IMR-90 (cell line): ENCODE measurements at regions not wholly inside any gene's neighbourhood (a gene's known extent, or its start where the extent isn't known, plus 50 kb on each side); places are given as distances from the start of the nearest gene placed in this dataset.

ENCODE experiments used
- ATAC-seq: fragments of 200-7000 bp; cut with Tn5 transposase; 2 replicates; pipeline ENCODE4 v1.9.1; 2020; ENCODE audit warnings: low read depth, mild to moderate bottlenecking, moderate library complexity
- BruUV-seq: library from RNA; stranded (reverse); fragments of 400-500 nt; replicated peaks from 2 replicates; lab custom pipeline; 2021; lab: Mats Ljungman, UMichigan
- CTCF ChIA-PET: fragments of 300-600 bp; formaldehyde crosslinking; extraction: SDS; loops from one replicate; lab custom pipeline; 2021; ENCODE audit warnings: antibody characterized with exemption; lab: Yijun Ruan, JAX
- POLR2A ChIA-PET: fragments of 300-600 bp; sonication (Branson Sonifier 250); formaldehyde crosslinking; loops from one replicate; lab custom pipeline; 2022; ENCODE audit warnings: antibody characterized with exemption; ENCODE audit not compliant: unreplicated experiment; lab: Charles Lee
- DNase-seq: peaks from one replicate; pipeline ENCODE4 v3.0.0; 2013
- H2AFZ ChIP-seq: replicated peaks from 2 replicates; pipeline ENCODE3; 2013; ENCODE audit warnings: low read length, mild to moderate bottlenecking; ENCODE audit not compliant: poor library complexity
- H2AK5ac ChIP-seq: 2 replicates; pipeline ENCODE4 v1.6.1; 2013; ENCODE audit warnings: low read depth, low read length, inconsistent platforms
- H2AK9ac ChIP-seq: replicated peaks from 2 replicates; pipeline ENCODE3; 2013; ENCODE audit warnings: mild to moderate bottlenecking, low read depth, low read length, moderate library complexity; ENCODE audit not compliant: poor library complexity
- H2BK120ac ChIP-seq: 2 replicates; pipeline ENCODE4 v1.6.1; 2013; ENCODE audit warnings: low read depth, low read length, inconsistent platforms
- H2BK15ac ChIP-seq: 3 replicates; pipeline ENCODE4 v1.6.1; 2013; ENCODE audit warnings: low read depth, low read length, inconsistent platforms
- H2BK20ac ChIP-seq: 2 replicates; pipeline ENCODE4 v1.6.1; 2013; ENCODE audit warnings: low read depth, mild to moderate bottlenecking, inconsistent platforms, low read length, moderate library complexity
- H2BK5ac ChIP-seq: 2 replicates; pipeline ENCODE4 v1.6.1; 2013; ENCODE audit warnings: mild to moderate bottlenecking, low read depth, low read length, inconsistent platforms; ENCODE audit not compliant: poor library complexity, severe bottlenecking
- H3K14ac ChIP-seq: replicated peaks from 2 replicates; pipeline ENCODE4 v1.6.1; 2013; ENCODE audit warnings: low read depth, low read length, inconsistent platforms
- H3K18ac ChIP-seq: 2 replicates; pipeline ENCODE4 v1.6.1; 2013; ENCODE audit warnings: low read depth, low read length, control low read depth
- H3K23ac ChIP-seq: 2 replicates; pipeline ENCODE4 v1.6.1; 2013; ENCODE audit warnings: low read depth, low read length, inconsistent platforms
- H3K27ac ChIP-seq: 2 replicates; pipeline ENCODE4 v1.5.1; 2013; ENCODE audit warnings: mild to moderate bottlenecking, control low read depth, low read length; ENCODE audit not compliant: insufficient read depth
- H3K27me3 ChIP-seq: 2 replicates; pipeline ENCODE4 v1.6.1; 2013; ENCODE audit warnings: low read length; ENCODE audit not compliant: control insufficient read depth, insufficient read depth
- H3K36me3 ChIP-seq: 2 replicates; pipeline ENCODE4 v1.6.1; 2013; ENCODE audit warnings: low read length, mixed read lengths; ENCODE audit not compliant: control insufficient read depth, insufficient read depth
- H3K4ac ChIP-seq: 2 replicates; pipeline ENCODE4 v1.6.1; 2013; ENCODE audit warnings: low read depth, low read length, inconsistent platforms
- H3K4me1 ChIP-seq: 2 replicates; pipeline ENCODE4 v1.6.1; 2013; ENCODE audit warnings: low read length, mixed read lengths; ENCODE audit not compliant: control insufficient read depth, insufficient read depth
- H3K4me2 ChIP-seq: 2 replicates; pipeline ENCODE4 v1.6.1; 2013; ENCODE audit warnings: low read depth, mild to moderate bottlenecking, control low read depth, low read length, moderate library complexity
- H3K4me3 ChIP-seq: 2 replicates; pipeline ENCODE4 v1.5.1; 2013; ENCODE audit warnings: low read depth, mild to moderate bottlenecking, control low read depth, low read length, moderate library complexity; ENCODE audit not compliant: insufficient read depth
- H3K56ac ChIP-seq: 2 replicates; pipeline ENCODE4 v1.6.1; 2013; ENCODE audit warnings: low read length, inconsistent platforms; ENCODE audit not compliant: insufficient read depth; ENCODE audit errors: extremely low read depth
- H3K79me1 ChIP-seq, 2 experiments: 2 replicates each; pipeline ENCODE4 v1.6.1; 2013; ENCODE audit warnings: low read length in 2 of 2, inconsistent platforms in 1 of 2, low read depth in 1 of 2
- H3K9ac ChIP-seq: 2 replicates; pipeline ENCODE4 v1.6.1; 2013; ENCODE audit warnings: low read depth, low read length, control low read depth
- H3K9me1 ChIP-seq: 2 replicates; pipeline ENCODE4 v1.6.1; 2013; ENCODE audit warnings: low read length, inconsistent platforms; ENCODE audit not compliant: insufficient read depth
- H3K9me3 ChIP-seq: 2 replicates; pipeline ENCODE4 v1.6.1; 2013; ENCODE audit warnings: low read length; ENCODE audit not compliant: control insufficient read depth, insufficient read depth
- H4K20me1 ChIP-seq: 2 replicates; pipeline ENCODE4 v1.6.1; 2013; ENCODE audit warnings: low read length, inconsistent platforms; ENCODE audit not compliant: insufficient read depth
- H4K5ac ChIP-seq: 2 replicates; pipeline ENCODE4 v1.6.1; 2013; ENCODE audit warnings: mild to moderate bottlenecking, low read depth, low read length, control low read depth
- H4K8ac ChIP-seq, 2 experiments: 2 replicates each; pipeline ENCODE4 v1.6.1; 2013; ENCODE audit warnings: low read depth in 2 of 2, low read length in 2 of 2, control low read depth in 1 of 2, inconsistent platforms in 1 of 2
- H4K91ac ChIP-seq: 2 replicates; pipeline ENCODE4 v1.6.1; 2013; ENCODE audit warnings: low read depth, low read length, inconsistent platforms; ENCODE audit not compliant: insufficient read depth
- BHLHE40 ChIP-seq: fragments of 150-350 bp; IDR thresholded peaks from 2 replicates; pipeline ENCODE4 v1.6.1; 2016; ENCODE audit warnings: mild to moderate bottlenecking, low read depth, low read length
- CEBPB ChIP-seq: IDR thresholded peaks from 2 replicates; pipeline ENCODE4 v1.6.1; 2012; ENCODE audit warnings: low read depth, low read length, improper control_type of control experiment
- CHD1 ChIP-seq: IDR thresholded peaks from 2 replicates; pipeline ENCODE4 v1.6.1; 2012; ENCODE audit warnings: low read depth, low read length, improper control_type of control experiment
- FOS ChIP-seq: fragments of 150-350 bp; IDR thresholded peaks from 2 replicates; pipeline ENCODE4 v1.6.1; 2016; ENCODE audit warnings: low read depth, low read length
- MAFK ChIP-seq: IDR thresholded peaks from 2 replicates; pipeline ENCODE4 v1.6.1; 2012; ENCODE audit warnings: low read depth, low read length, improper control_type of control experiment
- MAZ ChIP-seq: IDR thresholded peaks from 2 replicates; pipeline ENCODE4 v1.6.1; 2012; ENCODE audit warnings: low read depth, mild to moderate bottlenecking, low read length, improper control_type of control experiment, moderate library complexity, borderline replicate concordance
- MXI1 ChIP-seq: IDR thresholded peaks from 2 replicates; pipeline ENCODE4 v1.6.1; 2012; ENCODE audit warnings: low read depth, mild to moderate bottlenecking, low read length, moderate library complexity, borderline replicate concordance
- NFE2L2 ChIP-seq: fragments of 150-350 bp; IDR thresholded peaks from 2 replicates; pipeline ENCODE4 v1.6.1; 2016; ENCODE audit warnings: low read depth, mild to moderate bottlenecking, low read length
- POLR2A ChIP-seq: IDR thresholded peaks from 2 replicates; pipeline ENCODE4 v1.6.1; 2012; ENCODE audit warnings: mild to moderate bottlenecking, low read depth, low read length
- RAD21 ChIP-seq: IDR thresholded peaks from 2 replicates; pipeline ENCODE4 v1.6.1; 2012; ENCODE audit warnings: low read length, improper control_type of control experiment
- RCOR1 ChIP-seq: IDR thresholded peaks from 2 replicates; pipeline ENCODE4 v1.6.1; 2012; ENCODE audit warnings: mild to moderate bottlenecking, low read length, improper control_type of control experiment; ENCODE audit not compliant: insufficient replicate concordance
- RFX5 ChIP-seq: IDR thresholded peaks from 2 replicates; pipeline ENCODE4 v1.8.0; 2012; ENCODE audit warnings: low read depth, mild to moderate bottlenecking, low read length, moderate library complexity
- SMC3 ChIP-seq: fragments of 150-350 bp; IDR thresholded peaks from 2 replicates; pipeline ENCODE4 v1.6.1; 2016; ENCODE audit warnings: low read depth, mild to moderate bottlenecking, antibody characterized with exemption, low read length, moderate library complexity
- WGBS, 2 experiments: methylation state at CpG; one replicate each; pipeline versions ENCODE4 v1.1.5 to v1.1.7; 2013; ENCODE audit warnings: missing lambda C conversion rate in 2 of 2; ENCODE audit not compliant: insufficient read length in 1 of 2; ENCODE audit errors: extremely low coverage in 2 of 2; 5-methylcytosine and 5-hydroxymethylcytosine counted together
- dilution Hi-C: fragments of 300-500 bp; cut with HindIII; formaldehyde crosslinking; loops from one replicate; pipeline ENCODE4 v1.14.3; 2018; ENCODE audit warnings: low sequenced_read_pairs; ENCODE audit not compliant: unreplicated experiment
- in situ Hi-C: fragments of 300-500 bp; cut with MboI; formaldehyde crosslinking; loops from 3 replicates; pipeline ENCODE4 v1.14.3; 2019; ENCODE audit warnings: low sequenced_read_pairs, inconsistent platforms, mixed read lengths
- intact Hi-C: fragments of 100-400 bp; cut with micrococcal nuclease; formaldehyde crosslinking; loops from 2 replicates; pipeline ENCODE4 v1.10.0; 2022
- TF ChIP-seq, protein P1 (sequence below): fragments of 150-350 bp; IDR thresholded peaks from 2 replicates; pipeline ENCODE4 v1.6.1; 2016; ENCODE audit warnings: low read depth, mild to moderate bottlenecking, low read length, moderate library complexity, borderline replicate concordance
- TF ChIP-seq, protein P2 (sequence below): conservative IDR thresholded peaks from 2 replicates; pipeline ENCODE4 v1.5.1; 2012; ENCODE audit warnings: mild to moderate bottlenecking, low read depth, low read length, improper control_type of control experiment
- TF ChIP-seq, protein P3 (sequence below): fragments of 150-350 bp; IDR thresholded peaks from 2 replicates; pipeline ENCODE4 v1.6.1; 2017; ENCODE audit warnings: mild to moderate bottlenecking, antibody characterized with exemption, low read length, low read depth

DNA sequence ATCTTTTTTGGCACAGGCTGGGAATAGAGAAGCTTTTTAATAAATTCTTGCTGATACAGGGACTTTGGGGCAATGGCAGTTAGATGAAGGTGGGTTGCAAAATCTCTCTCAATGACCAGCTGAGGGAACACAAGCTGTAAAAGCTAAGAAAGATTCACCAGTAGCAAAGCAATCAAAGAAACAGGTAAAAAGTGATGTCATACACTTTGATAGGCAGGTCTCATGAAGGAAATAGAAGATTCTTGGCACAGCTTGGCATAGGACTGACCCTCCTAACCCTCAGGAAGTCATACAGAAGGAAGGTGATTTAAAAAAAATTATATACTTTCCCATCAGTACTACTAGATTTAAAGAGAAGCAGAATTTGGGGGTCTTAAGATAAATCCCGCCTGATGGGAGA is 263.6 kb downstream of the LPIN1 start:
- no TSS peak for BruUV-seq
- Histone ChIP-seq H3K9ac (no peak overlapping the region), H3K56ac (no peak overlapping the region), H4K91ac (no peak overlapping the region), H2AFZ (no peak overlapping the region), H3K27me3 (no peaks in the 10 kb centered on the region), H3K9me1 (no peaks in the 10 kb centered on the region; the same call in 1 of the 2 replicates), H3K4ac (no peak overlapping the region), H2AK9ac (no peak overlapping the region), H3K79me1 (no peaks in the 10 kb centered on the region), H3K23ac (no peak overlapping the region), H3K14ac (no peak overlapping the region), H3K4me2 (no peak overlapping the region), H2BK15ac (no peak overlapping the region), H3K9me3 (no peaks in the 10 kb centered on the region), H3K27ac (no peak overlapping the region), H3K4me3 (no peak overlapping the region), H3K36me3 (no peaks in the 10 kb centered on the region), H3K4me1 (peaks cover 10% of the 10 kb centered on the region), H2BK120ac (no peak overlapping the region), H2AK5ac (no peak overlapping the region), H4K20me1 (no peaks in the 10 kb centered on the region), H4K8ac (no peak overlapping the region), H2BK20ac (no peak overlapping the region), H2BK5ac (no peak overlapping the region), H3K18ac (no peak overlapping the region), H4K5ac (no peak overlapping the region)
- no CpG with 5 or more reads among the region's 1 CpG for WGBS, 2 experiments
- ChIA-PET POLR2A (no interaction called here), CTCF (no interaction called here)
- DNase-seq, result no peak
- TF ChIP-seq MAFK, result no peak
- TF ChIP-seq RFX5, result no peak
- TF ChIP-seq CEBPB, result no peak
- TF ChIP-seq, protein P1, sequence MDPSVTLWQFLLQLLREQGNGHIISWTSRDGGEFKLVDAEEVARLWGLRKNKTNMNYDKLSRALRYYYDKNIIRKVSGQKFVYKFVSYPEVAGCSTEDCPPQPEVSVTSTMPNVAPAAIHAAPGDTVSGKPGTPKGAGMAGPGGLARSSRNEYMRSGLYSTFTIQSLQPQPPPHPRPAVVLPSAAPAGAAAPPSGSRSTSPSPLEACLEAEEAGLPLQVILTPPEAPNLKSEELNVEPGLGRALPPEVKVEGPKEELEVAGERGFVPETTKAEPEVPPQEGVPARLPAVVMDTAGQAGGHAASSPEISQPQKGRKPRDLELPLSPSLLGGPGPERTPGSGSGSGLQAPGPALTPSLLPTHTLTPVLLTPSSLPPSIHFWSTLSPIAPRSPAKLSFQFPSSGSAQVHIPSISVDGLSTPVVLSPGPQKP, result no peak
- TF ChIP-seq, protein P2, sequence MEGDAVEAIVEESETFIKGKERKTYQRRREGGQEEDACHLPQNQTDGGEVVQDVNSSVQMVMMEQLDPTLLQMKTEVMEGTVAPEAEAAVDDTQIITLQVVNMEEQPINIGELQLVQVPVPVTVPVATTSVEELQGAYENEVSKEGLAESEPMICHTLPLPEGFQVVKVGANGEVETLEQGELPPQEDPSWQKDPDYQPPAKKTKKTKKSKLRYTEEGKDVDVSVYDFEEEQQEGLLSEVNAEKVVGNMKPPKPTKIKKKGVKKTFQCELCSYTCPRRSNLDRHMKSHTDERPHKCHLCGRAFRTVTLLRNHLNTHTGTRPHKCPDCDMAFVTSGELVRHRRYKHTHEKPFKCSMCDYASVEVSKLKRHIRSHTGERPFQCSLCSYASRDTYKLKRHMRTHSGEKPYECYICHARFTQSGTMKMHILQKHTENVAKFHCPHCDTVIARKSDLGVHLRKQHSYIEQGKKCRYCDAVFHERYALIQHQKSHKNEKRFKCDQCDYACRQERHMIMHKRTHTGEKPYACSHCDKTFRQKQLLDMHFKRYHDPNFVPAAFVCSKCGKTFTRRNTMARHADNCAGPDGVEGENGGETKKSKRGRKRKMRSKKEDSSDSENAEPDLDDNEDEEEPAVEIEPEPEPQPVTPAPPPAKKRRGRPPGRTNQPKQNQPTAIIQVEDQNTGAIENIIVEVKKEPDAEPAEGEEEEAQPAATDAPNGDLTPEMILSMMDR, result no peak
- no peak for TF ChIP-seq POLR2A
- TF ChIP-seq CHD1, result no peak
- TF ChIP-seq, protein P3, sequence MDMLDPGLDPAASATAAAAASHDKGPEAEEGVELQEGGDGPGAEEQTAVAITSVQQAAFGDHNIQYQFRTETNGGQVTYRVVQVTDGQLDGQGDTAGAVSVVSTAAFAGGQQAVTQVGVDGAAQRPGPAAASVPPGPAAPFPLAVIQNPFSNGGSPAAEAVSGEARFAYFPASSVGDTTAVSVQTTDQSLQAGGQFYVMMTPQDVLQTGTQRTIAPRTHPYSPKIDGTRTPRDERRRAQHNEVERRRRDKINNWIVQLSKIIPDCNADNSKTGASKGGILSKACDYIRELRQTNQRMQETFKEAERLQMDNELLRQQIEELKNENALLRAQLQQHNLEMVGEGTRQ, result no peak
- no peak for TF ChIP-seq FOS
- no peak for TF ChIP-seq MAZ
- TF ChIP-seq SMC3, result no peak
- TF ChIP-seq BHLHE40, result no peak
- no peak for TF ChIP-seq RCOR1
- TF ChIP-seq RAD21, result no peak
- no peak for TF ChIP-seq MXI1
- no peak for TF ChIP-seq NFE2L2
- dilution Hi-C loops, result no loop called here
- in situ Hi-C loops, result no loop called here
- intact Hi-C loops, result loop anchor here (10.0 kb wide), 1 partner anchor 995 kb away; no protein-coding TSS in a partner anchor
- ATAC-seq, result no peak
